ENCODE measurements at regions not wholly inside any gene's neighbourhood (a gene's known extent, or its start where the extent isn't known, plus 50 kb on each side); places are given as distances from the start of the nearest gene placed in this dataset.

- no peaks in the 10 kb centered on the region for H3K27me3 ChIP-seq (replicated peaks; ENCODE audit: control insufficient read depth, insufficient read depth, low read length)
- H3K36me3 ChIP-seq (ENCODE audit: control insufficient read depth, insufficient read depth, low read length), result no peaks in the 10 kb centered on the region
- no peak overlapping the region for H3K4me3 ChIP-seq (replicated peaks; ENCODE audit: low read depth, low read length)
- no peak for TF ChIP-seq CTCF (IDR thresholded peaks at IDR 0.05; ENCODE audit: insufficient read depth, low read length, poor library complexity, severe bottlenecking)
- DNase-seq (ENCODE audit: extremely low read depth, insufficient read length), result no peak
Observed at GRCh38 chr7:25486656-25487055, 258.4 kb upstream of the NPVF start.

- Histone ChIP-seq H3K27me3 (replicated peaks; ENCODE audit: control insufficient read depth, insufficient read depth, low read length) (no peaks in the 10 kb centered on the region), H3K36me3 (ENCODE audit: control insufficient read depth, insufficient read depth, low read length) (no peaks in the 10 kb centered on the region), H3K4me3 (replicated peaks; ENCODE audit: low read depth, low read length) (no peak overlapping the region)
- no peak for TF ChIP-seq CTCF (IDR thresholded peaks at IDR 0.05; ENCODE audit: insufficient read depth, low read length, poor library complexity, severe bottlenecking)
- DNase-seq (ENCODE audit: extremely low read depth, insufficient read length), result no peak
Observed at GRCh38 chr7:25493805-25494366, 265.6 kb upstream of the NPVF start.

- Histone ChIP-seq H3K27me3 (replicated peaks; ENCODE audit: control insufficient read depth, insufficient read depth, low read length) (no peaks in the 10 kb centered on the region), H3K36me3 (ENCODE audit: control insufficient read depth, insufficient read depth, low read length) (no peaks in the 10 kb centered on the region), H3K4me3 (replicated peaks; ENCODE audit: low read depth, low read length) (no peak overlapping the region)
- no peak for TF ChIP-seq CTCF (IDR thresholded peaks at IDR 0.05; ENCODE audit: insufficient read depth, low read length, poor library complexity, severe bottlenecking)
- DNase-seq (ENCODE audit: extremely low read depth, insufficient read length), result no peak
Observed at GRCh38 chr7:25494896-25495295, 266.6 kb upstream of the NPVF start.

GRCh38 chr7:25495342-25496250 lies 267.3 kb upstream of the NPVF start:
- DNase-seq (ENCODE audit: extremely low read depth, insufficient read length), result no peak
- H3K4me3 ChIP-seq (replicated peaks; ENCODE audit: low read depth, low read length), result no peak overlapping the region

More at GRCh38 chr7:25495342-25496250, 267.3 kb upstream of the NPVF start:
- TF ChIP-seq CTCF (IDR thresholded peaks at IDR 0.05; ENCODE audit: insufficient read depth, low read length, poor library complexity, severe bottlenecking), result no peak
- no peaks in the 10 kb centered on the region for H3K27me3 ChIP-seq (replicated peaks; ENCODE audit: control insufficient read depth, insufficient read depth, low read length)
- no peaks in the 10 kb centered on the region for H3K36me3 ChIP-seq (ENCODE audit: control insufficient read depth, insufficient read depth, low read length)

Measured in GM06990 (cell line).